HG02623 (cell line): ENCODE measurements at regions not wholly inside any gene's neighbourhood (a gene's known extent, or its start where the extent isn't known, plus 50 kb on each side); places are given as distances from the start of the nearest gene placed in this dataset.
"Not testable (repeated sequence)": the region's sequence is repeated elsewhere in the genome, so short reads cannot be mapped to it uniquely, and the experiment has no call there.

Experiments
- ATAC-seq: cut with Tn5 transposase; IDR thresholded peaks from one replicate; pipeline ENCODE4 v1.9.1; 2021; ENCODE audit warnings: moderate library complexity; ENCODE audit not compliant: unreplicated experiment

DNA sequence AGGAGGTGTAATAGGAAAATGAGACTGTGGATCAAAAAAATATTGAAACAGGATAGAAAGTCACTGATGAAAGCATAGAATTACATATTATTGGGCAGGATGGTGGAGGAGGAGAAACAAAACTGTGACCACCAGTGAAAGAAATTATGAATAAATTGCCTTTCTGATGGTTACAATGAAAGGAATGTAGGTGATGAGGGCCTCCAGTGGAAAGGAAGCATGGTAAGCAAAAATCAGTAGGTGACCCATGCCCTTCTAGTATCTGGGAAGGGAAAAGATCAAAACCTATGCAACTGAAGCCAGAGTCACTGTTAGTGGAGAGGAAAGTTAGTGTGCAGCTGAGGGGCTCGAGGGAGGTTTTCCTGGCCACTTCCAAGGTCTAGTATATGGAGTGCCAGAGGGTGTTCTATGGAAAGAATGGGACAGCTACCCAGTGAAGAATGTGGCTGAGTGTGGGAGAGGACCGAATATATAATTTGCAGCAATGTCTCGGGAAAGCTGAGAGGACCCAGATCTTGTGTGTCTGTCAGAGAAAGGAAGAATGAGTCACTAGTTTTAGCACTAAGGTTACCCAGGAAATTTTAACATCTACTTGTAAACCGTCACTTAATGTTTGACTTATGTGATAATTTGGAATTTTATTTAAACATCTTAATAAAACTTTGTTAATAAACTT lies 146.2 kb downstream of the NFKBIZ start:
- ATAC-seq, result no peak

GRCh38 chr3:101996832-101997231 lies 147.5 kb downstream of the NFKBIZ start:
- peak; percentile 56 for ATAC-seq

DNA sequence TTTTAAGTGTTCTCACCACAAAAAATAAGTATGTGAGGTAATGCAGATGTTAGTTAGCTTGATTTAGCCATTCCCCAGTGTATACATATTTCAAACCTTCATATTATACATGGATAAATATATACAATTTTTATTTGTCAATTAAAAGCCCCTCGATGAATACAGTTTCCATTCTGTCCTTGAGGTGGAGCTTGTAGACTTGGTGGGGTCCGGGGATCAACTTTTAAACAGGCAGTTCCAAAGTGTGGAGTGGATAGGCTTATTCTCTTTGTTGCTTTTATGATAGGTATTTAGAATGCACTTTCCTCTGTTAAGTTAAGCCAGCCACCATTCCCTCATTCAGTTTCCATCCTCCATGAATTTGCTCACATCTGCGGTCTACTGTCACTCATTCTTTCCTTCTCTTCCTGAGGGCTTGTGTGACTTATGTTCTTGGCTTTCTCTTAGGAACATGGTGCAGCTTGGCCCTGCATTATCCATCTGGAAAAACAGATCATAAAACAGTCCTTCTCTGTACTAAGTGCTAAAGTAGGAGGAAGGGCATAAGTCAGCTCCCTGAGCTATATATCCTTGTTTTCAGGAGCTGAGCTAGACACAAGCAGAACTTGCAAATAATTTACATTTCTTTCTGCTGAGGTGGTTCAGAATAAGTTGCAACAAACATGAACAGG lies 149.1 kb downstream of the NFKBIZ start:
- ATAC-seq, result no peak

GRCh38 chr3:101999177-101999779 lies 150.0 kb downstream of the NFKBIZ start:
- no peak for ATAC-seq

- peak; percentile 38 for ATAC-seq
Measured at GRCh38 chr3:102000620-102001209, 151.4 kb downstream of the NFKBIZ start.

GRCh38 chr3:102002056-102002455 lies 152.7 kb downstream of the NFKBIZ start:
- peak; percentile 41 for ATAC-seq

GRCh38 chr3:102004561-102004960 lies 155.2 kb downstream of the NFKBIZ start:
- ATAC-seq, result no peak

GRCh38 chr3:102005551-102005950 lies 156.2 kb downstream of the NFKBIZ start:
- ATAC-seq, result no peak

GRCh38 chr3:102006812-102007485 lies 157.6 kb downstream of the NFKBIZ start:
- ATAC-seq, result no peak

DNA sequence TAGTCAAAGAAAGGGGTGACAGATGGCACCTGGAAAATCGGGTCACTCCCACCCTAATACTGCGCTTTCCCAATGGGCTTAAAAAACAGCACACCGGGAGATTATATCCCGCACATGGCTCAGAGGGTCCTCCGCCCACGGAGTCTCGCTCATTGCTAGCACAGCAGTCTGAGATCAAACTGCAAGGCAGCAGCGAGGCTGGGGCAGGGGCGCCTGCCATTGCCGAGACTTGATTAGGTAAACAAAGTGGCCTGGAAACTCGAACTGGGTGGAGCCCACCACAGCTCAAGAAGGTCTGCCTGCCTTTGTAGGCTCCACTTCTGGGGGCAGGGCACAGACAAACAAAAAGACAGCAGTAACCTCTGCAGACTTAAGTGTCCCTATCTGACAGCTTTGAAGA lies 159.1 kb downstream of the NFKBIZ start:
- not testable (repeated sequence) for ATAC-seq

DNA sequence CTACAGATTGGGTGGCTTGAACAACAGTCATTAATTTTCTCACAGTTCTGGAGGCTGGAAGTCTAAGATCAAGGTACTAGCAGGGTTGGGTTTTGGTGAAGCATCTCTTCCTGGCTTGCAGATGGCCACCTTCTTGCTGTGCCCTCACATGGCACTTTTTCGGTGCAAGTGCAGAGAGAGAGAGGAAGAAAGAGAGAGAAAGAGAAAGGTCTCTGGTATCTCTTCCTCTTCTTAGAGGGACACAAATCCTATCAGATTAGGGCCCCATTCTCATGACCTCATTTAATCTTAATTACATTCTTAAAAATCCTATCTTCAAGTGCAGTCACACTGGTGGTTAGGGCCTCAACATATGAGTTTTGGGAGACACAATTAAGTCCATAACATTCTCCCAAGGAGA lies 167.1 kb downstream of the NFKBIZ start:
- no peak for ATAC-seq

DNA sequence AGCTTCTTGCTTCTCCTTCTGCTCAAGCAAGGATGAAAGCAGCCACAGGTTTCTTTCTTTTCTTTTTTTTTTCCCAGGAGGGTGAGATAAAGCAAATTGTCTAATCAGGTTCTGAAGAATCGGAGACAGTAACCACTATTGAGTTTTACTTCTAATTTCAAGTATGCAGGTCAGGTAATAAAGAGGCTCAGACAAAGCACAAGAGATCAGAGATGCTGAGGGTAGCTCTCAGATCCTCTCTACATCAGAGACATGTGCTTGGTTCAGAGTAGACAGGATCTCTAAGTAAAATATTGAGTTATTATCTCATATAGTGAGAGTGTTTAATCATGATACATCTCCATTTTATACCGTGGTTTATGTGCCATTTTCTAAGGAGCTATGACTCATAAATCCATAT lies 168.5 kb downstream of the NFKBIZ start:
- ATAC-seq, result peak; percentile 66

- ATAC-seq, result no peak
Measured at GRCh38 chr3:102018551-102018950, 169.2 kb downstream of the NFKBIZ start.

DNA sequence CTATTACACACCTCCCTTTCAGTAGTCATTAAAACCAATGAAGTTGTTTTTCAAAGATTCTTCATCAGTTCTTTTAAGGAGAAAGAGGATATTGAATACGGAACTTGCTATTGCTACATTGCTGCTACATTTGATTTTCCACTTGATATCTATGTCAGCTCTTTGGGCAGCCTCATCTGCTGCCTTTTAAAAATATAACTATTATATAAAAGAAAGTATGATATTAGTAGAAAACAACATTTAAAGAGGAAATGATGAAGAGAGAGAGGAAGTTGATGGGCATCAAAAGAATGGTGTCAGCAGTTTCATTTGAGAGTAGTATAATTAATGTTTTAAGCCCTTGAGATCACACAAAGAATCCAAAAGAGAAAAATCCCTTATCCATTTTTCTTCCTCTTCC lies 171.4 kb downstream of the NFKBIZ start:
- no peak for ATAC-seq

DNA sequence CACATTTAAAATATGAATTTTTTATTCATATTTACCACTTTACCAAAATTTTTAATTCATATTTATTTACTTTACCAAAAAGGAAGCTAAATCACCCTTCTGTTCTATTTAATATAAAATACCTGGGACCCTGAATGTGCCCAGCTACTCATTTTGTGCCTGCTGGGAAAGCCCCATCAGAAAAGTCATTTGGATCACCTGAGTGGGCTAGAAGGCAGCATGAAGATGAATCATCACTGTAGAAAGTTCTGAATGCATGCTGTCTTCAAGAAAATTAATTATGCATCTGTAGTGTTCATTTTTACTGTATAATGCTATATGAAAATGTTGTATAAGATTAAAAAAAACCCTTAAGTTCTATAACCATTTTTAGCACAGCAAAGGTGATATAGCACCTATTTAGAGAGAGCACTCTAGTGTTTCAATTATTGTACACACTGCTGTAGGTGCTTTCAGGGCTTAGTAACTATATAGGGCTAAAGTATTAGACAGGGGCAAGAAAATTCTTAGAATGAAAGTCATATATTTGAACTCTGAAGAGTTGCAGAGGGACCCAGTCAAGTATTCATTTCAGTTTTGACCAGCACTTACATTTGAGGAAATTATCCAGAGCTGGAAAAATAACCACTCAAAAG lies 175.1 kb downstream of the NFKBIZ start:
- ATAC-seq, result no peak

DNA sequence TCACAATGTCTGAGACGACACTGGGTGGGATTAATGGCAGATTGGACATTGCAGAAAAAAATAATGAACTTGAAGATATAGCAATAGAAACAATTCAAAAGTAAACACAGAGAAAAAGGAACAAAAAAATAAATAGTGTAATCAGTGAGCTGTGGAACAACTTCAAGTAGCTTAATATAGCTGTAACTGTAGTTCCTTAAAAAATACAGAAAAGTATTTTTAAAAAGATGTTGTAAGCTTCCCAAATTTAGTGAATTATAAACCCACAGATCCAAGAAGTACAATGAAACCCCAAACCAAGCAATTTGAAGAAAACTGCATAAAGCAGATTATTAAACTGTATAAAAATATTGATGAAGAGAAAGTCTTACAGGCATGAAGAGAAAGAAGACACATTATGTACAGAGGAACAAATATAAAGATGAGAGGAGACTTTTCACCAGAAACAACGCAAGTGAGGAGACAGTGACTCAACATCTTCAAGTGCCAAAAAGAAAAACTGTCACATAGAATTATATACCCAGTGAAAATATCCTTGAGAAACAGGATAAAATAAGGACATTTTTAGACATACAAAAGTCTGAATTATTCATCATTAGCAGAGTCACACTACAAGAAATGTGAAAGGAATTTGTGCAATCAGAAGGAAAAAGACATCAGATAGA lies 176.4 kb downstream of the NFKBIZ start:
- no peak for ATAC-seq

DNA sequence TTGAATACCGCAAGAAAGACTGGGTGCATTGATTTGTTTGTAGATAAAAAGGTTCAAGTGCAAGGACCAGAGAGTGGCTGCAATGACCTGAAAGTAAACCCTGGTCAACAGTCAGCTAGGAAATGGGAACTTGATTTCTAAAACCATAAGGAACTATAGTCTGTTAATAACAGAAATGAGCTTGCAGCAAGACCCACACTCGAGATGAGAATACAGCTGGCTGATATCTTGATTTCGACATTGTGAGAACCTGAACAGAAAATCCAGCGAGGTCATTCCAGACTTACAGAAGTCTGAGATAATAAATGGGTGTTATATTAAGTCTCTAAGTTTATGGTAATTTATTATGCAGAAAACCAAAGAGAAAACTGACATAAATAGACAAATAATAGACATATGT lies 177.3 kb downstream of the NFKBIZ start:
- no peak for ATAC-seq

DNA sequence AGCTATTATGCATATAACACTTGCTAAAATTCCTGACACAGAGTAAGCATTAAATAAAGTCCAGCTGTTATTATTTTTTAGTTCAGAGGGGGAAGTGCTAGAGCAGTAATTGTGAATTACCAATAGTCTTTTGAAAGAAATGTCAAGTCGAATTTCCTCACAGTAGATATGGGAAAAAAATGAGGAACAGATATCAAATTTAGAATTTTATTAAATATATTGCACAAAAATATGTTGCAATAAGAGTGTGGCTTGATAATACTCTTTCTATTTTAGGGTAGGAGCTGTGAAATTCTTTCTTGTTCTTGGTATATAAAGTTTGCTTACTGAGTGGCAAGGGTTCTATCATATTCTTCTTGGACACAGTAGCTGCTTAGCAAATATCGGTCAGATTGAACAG lies 181.3 kb downstream of the NFKBIZ start:
- ATAC-seq, result no peak

DNA sequence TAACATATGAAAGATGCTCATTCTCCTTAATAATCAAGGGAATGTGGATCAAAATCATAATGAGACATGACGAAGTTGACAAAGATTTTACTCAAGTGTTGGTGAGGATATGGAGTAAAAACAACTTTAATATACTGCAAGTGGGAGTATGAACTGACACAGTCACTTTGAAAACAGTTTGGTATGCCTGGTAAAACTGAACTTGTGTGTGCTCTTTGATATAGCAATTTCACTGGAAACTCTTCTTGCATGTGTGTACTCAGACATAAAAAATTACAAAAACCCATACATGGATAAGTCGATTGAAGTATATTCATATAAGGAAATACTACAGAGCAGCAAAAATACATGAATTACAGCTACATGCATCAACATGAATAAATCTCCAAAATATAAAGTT lies 182.5 kb downstream of the NFKBIZ start:
- no peak for ATAC-seq
